ENCODE measurements at regions not wholly inside any gene's neighbourhood (a gene's known extent, or its start where the extent isn't known, plus 50 kb on each side); places are given as distances from the start of the nearest gene placed in this dataset.

DNA sequence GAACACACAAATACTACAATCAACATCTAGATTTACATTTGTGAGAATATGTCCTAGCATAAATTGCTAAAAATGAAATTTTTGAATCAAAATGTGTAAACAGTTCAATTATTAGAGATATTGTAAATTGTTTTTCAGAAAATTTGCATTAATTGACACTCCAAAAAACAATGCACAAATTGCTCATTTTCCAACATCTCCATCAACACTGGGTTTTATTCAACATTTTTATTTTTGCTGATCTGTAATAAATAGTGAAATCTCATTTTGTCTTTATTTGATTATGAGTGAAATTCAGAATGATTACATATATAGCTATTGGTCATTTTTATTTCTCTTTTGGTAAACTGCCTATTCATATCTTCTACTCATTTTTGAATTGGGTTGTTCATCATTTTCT is 120.0 kb upstream of the GRIA3 start:
- Histone ChIP-seq H3K4me1 (no peaks in the 10 kb centered on the region), H3K36me3 (no peaks in the 10 kb centered on the region), H3K27me3 (no peaks in the 10 kb centered on the region), H3K27ac (no peak overlapping the region), H3K9me3 (no peaks in the 10 kb centered on the region), H3K4me3 (no peak overlapping the region)
- no peak for DNase-seq (ENCODE audit: low spot score in 2 of 2)
- intact Hi-C loops (cut with DNase I; ENCODE audit: low total_unique reads) = no loop called here
- TF ChIP-seq POLR2A (IDR thresholded peaks at IDR 0.05) (no peak), POLR2AphosphoS5 (IDR thresholded peaks at IDR 0.05) (no peak)
- TF ChIP-seq, protein P1, sequence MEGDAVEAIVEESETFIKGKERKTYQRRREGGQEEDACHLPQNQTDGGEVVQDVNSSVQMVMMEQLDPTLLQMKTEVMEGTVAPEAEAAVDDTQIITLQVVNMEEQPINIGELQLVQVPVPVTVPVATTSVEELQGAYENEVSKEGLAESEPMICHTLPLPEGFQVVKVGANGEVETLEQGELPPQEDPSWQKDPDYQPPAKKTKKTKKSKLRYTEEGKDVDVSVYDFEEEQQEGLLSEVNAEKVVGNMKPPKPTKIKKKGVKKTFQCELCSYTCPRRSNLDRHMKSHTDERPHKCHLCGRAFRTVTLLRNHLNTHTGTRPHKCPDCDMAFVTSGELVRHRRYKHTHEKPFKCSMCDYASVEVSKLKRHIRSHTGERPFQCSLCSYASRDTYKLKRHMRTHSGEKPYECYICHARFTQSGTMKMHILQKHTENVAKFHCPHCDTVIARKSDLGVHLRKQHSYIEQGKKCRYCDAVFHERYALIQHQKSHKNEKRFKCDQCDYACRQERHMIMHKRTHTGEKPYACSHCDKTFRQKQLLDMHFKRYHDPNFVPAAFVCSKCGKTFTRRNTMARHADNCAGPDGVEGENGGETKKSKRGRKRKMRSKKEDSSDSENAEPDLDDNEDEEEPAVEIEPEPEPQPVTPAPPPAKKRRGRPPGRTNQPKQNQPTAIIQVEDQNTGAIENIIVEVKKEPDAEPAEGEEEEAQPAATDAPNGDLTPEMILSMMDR (IDR thresholded peaks at IDR 0.05) = no peak

DNA sequence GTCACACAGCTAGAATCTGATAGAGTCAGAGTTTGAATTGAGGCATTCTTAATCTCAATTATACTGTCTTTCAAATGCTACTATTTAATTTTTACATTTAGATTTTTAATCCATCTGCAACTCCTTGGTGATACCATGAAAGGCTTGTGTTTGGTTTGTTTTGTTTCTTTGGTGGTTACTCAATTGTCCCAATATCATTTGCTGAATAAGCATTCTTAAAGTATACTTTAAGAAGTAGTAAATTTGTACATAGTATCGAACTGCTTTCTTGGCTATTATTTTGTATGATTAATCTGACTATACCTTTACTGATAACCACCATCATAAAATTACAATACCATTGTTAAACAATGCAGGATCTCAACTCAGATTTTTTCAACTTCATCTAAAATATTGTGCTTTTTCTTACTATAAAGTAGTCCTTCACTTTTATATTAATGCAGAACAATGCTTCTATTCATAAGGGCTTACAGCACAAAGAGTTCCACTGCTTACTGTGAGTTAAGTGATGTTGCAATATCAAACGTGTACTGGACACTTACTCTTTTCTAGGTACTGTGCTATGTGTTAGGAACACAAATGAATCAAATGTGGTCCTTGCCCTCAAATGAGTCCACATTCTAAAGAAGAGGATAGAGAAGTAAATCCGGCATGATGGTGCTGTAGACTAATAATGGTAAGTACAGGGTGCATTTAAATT is 111.2 kb upstream of the GRIA3 start:
- intact Hi-C loops (cut with DNase I; ENCODE audit: low total_unique reads) = no loop called here
- Histone ChIP-seq H3K36me3 (no peaks in the 10 kb centered on the region), H3K9me3 (no peaks in the 10 kb centered on the region), H3K4me1 (no peaks in the 10 kb centered on the region), H3K27me3 (no peaks in the 10 kb centered on the region), H3K4me3 (no peak overlapping the region), H3K27ac (no peak overlapping the region)
- no peak for DNase-seq (ENCODE audit: low spot score in 2 of 2)
- TF ChIP-seq, protein P1 (IDR thresholded peaks at IDR 0.05) = no peak
- no peak for TF ChIP-seq POLR2A (IDR thresholded peaks at IDR 0.05)
- no peak for TF ChIP-seq POLR2AphosphoS5 (IDR thresholded peaks at IDR 0.05)

DNA sequence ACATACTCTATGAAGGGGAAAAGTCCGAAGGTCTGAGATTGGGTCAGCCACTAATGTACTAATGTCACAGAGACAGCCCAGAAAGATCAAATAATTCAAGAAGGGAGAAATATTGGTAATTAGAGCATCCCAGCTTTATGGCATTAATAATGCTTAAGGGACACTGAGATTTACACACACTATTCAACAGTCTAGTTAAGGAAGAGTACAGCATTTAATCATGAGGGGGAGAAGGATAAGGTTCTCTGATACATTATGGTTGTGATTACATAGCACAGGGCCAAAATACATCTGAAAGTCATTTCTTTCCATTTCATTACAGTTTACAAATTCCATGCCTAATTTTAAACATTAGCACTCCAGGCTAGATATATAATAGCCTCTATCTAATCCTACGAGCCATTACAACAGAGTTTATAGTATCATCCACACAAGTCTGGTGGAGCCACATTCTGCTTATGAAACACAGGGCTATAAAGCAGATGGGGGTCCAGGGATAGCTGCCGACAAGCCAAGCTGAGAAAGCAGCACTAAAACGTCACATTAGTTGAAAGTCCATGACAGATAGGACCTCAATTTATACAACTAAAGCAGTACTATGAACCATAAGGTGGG is 108.0 kb upstream of the GRIA3 start:
- DNase-seq (ENCODE audit: low spot score in 2 of 2) = no peak
- no peak overlapping the region for H3K4me3 ChIP-seq
- H3K27me3 ChIP-seq = no peaks in the 10 kb centered on the region
- intact Hi-C loops (cut with DNase I; ENCODE audit: low total_unique reads) = no loop called here
- no peaks in the 10 kb centered on the region for H3K4me1 ChIP-seq
- H3K9me3 ChIP-seq = no peaks in the 10 kb centered on the region
- no peak overlapping the region for H3K27ac ChIP-seq
- TF ChIP-seq POLR2AphosphoS5 (IDR thresholded peaks at IDR 0.05) (no peak), POLR2A (IDR thresholded peaks at IDR 0.05) (no peak)
- TF ChIP-seq, protein P1 (IDR thresholded peaks at IDR 0.05) = no peak
- no peaks in the 10 kb centered on the region for H3K36me3 ChIP-seq

DNA sequence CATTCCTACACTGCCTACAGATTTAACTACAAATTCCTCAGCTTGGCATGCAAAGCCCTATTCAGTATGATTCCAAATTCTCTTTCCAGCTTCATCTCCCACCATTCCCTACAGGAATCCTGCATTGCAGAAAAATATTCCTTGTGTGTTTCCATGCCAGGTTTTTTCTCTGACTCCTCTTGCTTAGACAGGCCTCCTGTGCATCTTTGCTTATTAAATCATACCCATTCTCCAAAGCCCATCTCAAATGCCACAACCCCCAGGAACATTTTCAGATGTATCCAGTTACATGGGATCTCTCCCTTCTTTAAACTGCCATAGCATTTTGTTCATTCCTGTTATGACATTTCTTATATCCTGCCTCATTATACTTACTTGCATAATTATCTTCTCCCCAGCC is 106.4 kb upstream of the GRIA3 start:
- H3K4me3 ChIP-seq = no peak overlapping the region
- no peaks in the 10 kb centered on the region for H3K4me1 ChIP-seq
- intact Hi-C loops (cut with DNase I; ENCODE audit: low total_unique reads) = no loop called here

DNA sequence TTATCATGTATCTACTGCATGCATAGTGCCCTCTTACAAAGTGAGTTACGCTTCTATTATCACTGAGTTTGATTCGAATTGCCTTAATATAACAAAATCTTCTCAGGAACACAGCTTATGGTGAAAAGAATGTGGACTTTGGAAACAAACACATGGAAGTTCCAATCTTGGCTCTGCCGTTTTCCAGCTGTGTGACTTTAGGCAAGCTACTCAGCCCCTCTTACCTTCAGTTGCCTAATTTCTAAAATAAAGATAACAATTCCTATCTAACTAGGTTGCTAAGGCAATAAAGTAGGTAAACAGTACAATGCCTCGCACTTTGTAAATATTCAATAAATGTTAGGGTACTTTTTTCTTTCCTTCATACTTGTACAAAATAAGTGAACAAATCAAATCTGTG is 104.0 kb upstream of the GRIA3 start:
- peaks cover 0 to 1% of the 10 kb centered on the region in 2 donors for H3K9me3 ChIP-seq
- H3K4me3 ChIP-seq = no peak overlapping the region
- intact Hi-C loops (cut with DNase I; ENCODE audit: low total_unique reads) = no loop called here
- H3K27me3 ChIP-seq = no peaks in the 10 kb centered on the region
- DNase-seq (ENCODE audit: low spot score in 2 of 2) = no peak
- TF ChIP-seq, protein P1 (IDR thresholded peaks at IDR 0.05) = no peak
- TF ChIP-seq POLR2A (IDR thresholded peaks at IDR 0.05) = no peak
- no peak for TF ChIP-seq POLR2AphosphoS5 (IDR thresholded peaks at IDR 0.05)
- H3K36me3 ChIP-seq = no peaks in the 10 kb centered on the region
- H3K27ac ChIP-seq = no peak overlapping the region
- no peaks in the 10 kb centered on the region for H3K4me1 ChIP-seq

More for the DNA sequence above, 106.4 kb upstream of the GRIA3 start:
- no peaks in the 10 kb centered on the region for H3K27me3 ChIP-seq
- H3K36me3 ChIP-seq = no peaks in the 10 kb centered on the region
- H3K27ac ChIP-seq = no peak overlapping the region
- no peaks in the 10 kb centered on the region for H3K9me3 ChIP-seq
- TF ChIP-seq POLR2AphosphoS5 (IDR thresholded peaks at IDR 0.05) (no peak), POLR2A (IDR thresholded peaks at IDR 0.05) (no peak)
- TF ChIP-seq, protein P1 (IDR thresholded peaks at IDR 0.05) = no peak
- DNase-seq (ENCODE audit: low spot score in 2 of 2) = no peak
